ENCODE measurements at regions not wholly inside any gene's neighbourhood (a gene's known extent, or its start where the extent isn't known, plus 50 kb on each side); places are given as distances from the start of the nearest gene placed in this dataset.
"Not testable (repeated sequence)": the region's sequence is repeated elsewhere in the genome, so short reads cannot be mapped to it uniquely, and the experiment has no call there.

DNA sequence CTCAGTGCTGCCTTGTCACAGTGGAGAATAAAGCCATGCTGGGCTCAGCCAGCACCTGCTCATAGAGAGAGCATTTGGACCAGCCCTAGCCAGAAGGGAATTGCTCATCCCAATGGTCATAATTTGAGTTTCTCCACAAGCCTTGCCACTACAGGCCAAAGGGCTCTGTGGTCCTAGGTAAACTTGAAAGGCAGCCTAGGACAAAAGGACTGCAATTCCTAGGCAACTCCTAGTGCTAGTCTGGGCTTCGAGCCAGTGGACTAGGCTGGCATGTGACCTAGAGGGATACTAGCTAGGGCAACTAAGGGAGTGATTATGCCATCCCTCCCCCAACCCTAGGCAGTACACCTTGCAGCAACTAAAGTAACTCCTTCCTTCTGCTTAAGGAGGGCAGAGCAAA is 516.2 kb downstream of the BCKDHB start:
- DNase-seq, result no peak

DNA sequence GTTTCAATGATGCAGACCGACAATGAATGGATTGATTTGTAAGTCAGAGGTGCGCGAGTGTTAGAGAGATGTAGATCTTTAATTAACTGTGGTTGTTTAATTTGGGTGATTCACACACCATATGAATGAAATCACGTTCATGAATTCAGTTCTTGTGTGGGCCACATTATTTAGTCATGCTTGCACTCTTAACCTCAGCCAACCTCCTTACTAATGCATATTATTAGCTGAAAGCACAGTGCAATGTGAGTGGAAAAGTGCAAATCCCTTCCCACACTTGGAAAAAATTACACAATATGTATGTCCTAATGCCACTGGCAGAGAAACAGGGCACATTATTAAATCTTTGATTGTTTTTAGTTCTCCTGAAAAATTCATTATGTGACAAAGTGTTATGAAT is 512.5 kb downstream of the BCKDHB start:
- DNase-seq, result no peak

DNA sequence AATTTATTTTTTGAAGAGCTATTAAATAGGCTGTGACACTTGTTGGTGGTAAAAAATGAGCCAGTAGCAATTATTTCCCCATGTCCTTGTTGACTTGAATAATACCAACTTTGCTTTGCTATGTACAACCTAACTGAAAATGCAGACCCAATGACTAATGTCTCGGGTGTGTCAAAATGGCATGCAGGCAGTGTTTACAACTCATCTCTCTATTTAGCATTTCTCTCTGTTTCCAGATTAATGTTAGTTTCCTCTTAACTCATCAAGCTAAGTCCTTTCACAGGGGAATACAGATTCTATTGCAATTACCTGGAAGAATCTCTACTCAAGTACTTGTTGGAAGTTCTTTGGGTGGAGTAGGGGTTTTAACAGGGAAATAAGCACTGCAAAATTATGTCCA is 504.4 kb downstream of the BCKDHB start:
- DNase-seq, result peak; percentile 76

DNA sequence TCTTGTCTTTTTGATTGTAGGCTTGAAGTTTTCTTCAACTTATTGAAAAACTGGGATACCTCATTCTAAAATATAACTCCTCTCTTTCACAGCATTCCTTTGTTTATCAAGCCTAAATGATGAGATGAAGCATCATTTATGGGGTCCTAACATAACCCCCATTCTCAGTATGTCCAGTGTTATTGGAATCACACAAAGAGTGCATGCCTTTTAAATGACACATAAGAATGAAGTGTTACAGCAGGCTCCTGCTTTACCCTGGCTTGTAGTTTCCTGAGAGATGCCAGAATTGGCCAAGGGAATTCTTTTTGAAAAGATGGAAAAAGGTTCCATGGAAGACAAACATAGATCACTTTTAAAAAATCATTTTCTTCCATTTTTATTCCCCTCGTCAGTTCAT is 502.4 kb downstream of the BCKDHB start:
- DNase-seq, result peak; percentile 77

DNA sequence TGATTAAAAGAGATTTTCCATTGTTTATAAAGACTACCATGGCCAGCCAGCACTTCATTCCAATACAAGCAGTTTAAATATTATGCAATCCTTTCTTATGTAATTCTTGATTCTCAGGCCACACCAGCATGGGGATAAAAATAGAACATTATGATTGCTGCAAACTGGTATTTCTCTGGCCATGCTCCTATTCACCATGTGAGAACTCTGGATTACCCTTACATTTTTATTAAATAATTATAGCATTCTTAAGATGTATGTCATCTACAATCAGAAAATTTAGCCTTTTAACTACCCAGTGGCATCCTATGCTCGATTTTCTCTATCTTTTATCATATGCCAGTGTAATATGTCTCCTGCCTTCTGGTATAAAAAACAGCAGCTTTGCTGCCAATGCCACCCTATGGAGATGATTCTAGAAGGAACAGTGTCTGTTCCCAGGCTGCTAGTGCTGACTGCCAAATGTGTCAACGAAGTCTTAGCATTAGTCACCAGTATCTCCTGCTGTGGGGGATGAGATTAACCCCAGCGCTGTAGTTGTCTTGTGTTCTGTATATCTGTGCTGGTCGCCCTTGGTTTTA is 501.4 kb downstream of the BCKDHB start:
- peak; percentile 97 for DNase-seq

DNA sequence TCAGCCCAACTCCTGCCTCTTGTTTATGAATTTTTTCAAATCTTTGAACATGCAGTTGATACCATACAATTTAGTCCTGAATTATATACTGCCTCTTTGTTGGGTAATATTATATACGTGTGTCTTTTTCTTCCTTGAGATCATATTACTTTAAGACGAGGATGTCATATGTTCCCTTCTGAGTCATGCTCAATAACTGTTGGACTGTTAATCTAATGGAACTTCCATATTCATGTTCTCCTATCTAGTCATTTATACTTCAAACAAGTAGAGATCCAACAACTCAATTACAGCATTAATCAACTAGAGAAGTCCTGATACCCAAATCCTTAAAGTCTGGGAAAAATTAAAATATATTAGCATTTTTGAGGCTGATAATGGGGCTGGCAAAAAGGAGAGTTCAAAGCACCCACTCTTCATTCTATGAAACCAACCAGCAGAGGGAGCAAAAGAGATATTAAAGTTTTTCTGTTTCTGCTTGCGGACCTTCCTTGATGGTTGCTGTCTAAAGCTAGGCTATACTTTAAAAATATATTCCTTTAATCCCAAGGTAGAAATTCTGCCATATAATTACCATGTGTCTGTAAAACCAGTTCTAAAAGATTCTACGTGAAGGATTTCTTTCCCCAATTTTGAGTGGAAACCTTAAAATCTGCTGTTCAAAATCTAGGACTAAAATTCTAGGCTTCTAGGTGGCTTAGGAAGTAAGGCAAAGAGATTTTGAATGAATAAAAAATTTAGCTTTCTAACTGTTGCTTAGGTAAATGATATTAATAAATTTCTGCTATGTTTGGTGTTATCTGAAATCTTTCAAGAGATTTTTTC is 498.9 kb downstream of the BCKDHB start:
- DNase-seq, result peak; percentile 58

DNA sequence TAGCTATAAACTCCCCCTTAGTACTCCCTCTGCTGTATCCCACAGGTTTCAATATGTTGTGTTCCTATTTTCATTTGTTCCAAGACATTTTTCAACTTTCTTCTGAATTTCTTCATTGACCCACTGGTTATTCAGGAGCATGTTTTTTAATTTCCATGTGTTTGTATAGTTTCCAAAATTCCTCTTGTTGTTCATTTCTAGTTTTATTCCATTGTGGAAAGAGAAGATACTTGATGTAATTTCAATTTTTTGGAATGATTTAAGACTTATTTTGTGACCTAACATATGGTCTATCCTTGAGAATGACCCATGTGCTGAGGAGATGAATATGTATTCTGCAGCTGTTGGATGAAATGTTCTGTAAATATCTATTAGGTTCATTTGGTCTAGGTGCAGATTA is 497.2 kb downstream of the BCKDHB start:
- no peak for DNase-seq

DNA sequence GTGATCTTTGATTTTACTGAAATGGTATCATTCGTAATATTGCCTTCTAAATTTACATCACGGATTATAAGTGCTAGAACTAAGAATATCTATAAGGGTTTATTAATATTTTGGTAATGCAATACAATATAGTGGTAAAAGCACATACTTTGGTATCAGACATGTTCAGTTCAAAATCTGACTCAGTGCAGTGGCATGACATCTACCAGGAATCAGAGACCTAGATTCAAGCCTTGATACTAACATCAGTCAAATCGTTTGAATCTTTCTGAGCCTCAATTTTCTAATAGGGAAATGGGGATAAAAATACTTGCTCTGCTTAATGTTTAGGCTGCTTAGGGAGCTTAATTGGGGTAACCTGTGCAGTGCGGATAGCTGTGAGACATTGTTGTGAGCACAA is 488.0 kb downstream of the BCKDHB start:
- peak; percentile 48 for DNase-seq

DNA sequence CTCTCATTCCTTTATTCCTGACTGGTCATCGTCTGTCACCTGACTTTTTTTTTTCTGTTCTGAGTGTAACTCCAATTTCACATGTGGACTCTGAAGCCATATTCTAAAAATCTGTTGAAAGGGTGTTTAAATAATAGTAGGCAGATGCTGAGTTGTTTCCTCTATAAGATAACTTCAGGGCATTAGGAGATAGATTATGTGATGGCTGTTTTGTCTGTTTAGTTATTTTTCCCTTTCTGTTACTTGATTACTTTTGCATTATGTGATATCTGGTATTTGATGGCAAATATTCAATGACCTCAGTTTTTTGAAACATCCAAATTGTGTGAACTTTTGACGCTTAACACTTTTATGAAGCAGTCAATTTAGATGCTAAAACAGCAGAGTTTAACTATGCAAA is 486.0 kb downstream of the BCKDHB start:
- DNase-seq, result no peak

DNA sequence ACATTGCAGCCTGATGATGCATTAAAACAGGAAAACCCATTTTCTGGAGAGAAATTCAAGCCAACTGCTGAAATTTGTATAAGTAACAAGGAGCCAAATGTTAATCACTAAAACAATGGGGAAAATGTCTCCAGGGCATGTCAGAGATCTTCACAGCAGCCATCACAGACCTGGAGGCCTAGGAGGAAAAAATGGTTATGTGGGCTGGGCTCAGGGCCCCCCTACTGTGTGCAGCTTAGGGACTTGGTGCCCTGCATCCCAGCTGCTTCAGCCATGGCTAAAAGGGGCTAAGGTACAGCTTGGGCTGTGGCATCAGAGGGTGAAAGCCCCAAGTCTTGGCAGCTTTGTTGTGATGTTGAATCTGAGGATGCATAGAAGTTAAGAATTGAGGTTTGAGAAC is 479.8 kb downstream of the BCKDHB start:
- no peak for DNase-seq

DNA sequence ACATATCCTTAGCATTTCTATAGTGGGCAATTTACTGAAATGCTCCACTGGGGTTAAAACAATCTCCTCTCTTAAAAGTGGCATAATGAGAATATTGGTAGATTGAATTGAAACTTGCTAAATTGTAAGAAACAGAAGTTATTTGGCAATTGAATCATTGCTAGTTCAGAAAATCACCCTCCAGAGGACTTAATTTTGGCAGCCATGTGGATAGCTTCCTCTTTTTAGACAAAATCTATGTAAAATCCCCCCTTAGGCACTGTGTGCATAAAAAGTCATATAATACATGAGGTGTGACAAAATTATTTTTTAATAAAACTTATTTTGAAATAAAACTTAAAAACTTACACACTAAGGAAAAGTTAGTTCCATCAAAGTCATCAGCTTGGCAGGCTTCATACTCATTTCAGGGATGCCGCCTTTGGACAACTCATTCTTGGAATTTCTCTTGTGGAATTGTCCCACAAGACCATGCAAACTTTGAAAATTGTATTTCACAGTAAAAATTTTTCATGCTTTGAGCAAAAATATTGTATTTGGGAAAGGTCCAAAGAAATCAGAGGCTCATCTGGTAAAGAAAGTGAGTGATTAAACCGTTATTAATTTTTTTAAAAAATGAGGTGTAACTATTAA is 473.0 kb downstream of the BCKDHB start:
- DNase-seq, result peak; percentile 56

DNA sequence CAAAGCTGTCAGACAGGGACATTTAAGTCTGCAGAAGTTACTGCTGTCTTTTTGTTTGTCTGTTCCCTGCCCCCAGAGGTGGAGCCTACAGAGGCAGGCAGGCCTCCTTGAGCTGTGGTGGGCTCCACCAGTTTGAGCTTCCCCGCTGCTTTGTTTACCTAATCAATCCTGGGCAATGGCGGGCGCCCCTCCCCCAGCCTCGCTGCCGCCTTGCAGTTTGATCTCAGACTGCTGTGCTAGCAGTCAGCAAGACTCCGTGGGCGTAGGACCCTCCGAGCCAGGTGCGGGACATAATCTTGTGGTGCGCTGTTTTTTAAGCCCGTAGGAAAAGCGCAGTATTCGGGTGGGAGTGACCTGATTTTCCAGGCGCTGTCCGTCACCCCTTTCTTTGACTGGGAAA is 466.8 kb downstream of the BCKDHB start:
- not testable (repeated sequence) for DNase-seq

DNA sequence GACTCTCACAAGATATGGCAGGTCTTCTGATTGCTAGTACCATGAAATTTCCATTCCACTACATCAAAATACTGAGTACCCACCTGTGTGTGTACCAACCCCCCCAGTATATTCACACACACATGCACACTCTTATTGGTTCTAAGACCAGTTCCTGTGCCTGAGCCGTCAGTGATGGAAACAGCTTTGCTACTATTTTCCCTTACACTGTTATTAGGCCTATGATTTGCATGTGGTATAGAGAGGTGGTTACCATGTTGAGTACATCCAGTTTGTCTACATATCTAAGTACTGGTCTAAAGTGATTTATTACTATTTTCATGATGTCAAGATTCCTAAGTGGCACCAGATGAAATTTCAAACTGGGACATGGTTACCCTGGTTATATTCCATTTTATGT is 459.9 kb downstream of the BCKDHB start:
- no peak for DNase-seq

DNA sequence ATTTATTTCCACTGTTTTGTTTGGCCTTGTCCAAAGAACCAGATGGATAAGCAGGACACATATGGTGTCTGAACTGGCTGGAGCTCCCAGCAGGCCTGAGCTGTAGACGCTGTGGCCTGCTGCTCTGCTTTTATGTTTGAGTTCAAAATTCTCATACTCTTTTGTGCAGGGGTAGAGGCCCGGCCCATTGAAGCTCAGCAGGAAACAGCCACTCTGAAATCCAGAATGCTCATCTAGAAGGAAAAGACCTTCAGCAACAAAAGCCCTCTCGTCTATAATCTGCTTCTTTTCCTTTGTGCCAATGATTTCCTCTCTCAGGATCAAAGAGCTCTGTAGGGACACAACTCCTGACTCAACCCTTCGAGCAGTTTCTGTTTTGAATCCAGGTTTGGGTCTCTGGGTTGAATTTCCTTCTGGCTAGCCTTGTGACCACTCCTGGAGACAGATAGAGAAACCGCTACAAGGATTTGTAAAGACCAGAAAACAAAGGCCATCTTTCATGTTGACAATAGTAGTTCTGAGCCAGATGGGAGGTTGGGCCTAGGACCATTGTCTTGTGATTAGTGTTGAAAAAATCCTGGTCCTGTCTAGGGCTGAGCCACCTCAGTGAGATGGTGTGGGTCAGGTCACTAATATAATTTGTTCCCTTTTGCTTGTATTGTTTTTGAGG is 446.7 kb downstream of the BCKDHB start:
- no peak for DNase-seq

DNA sequence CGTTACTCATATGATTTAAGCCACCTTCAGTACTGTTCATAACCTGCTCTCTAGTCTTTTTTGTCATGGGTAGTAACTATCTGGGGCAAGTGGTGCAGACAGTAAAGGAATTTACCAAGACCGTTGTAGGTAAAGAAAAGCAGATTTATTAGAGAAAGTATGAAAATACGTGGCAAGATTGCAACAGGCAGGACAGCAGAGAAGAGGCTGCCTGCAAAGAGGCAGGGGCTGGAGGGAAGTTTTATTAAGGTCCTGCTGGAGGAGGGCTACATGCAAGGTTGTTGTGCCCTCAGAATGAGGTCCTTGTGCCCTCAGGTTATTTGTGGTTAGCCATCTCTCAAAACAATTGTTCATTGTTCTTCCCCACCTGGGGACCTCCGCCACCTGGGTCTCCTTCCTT is 444.3 kb downstream of the BCKDHB start:
- no peak for DNase-seq

DNA sequence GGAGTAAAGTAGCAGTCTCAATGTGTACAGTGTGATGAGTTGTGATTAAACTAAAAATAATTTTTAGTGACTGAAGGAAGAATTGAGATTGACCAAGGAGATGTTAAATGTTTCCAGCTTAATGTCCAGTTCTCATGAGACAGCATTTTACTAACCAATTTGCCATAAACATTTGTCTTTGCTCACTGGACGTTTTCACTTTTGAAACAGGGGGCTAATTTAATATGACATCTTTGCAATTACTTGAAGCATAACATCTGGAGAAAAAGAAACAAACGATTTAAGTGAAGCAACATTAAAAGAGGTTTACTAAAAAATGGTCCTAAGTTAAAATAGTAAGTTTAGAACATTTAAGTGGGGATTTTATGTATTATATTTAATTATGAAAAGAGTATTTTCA is 443.8 kb downstream of the BCKDHB start:
- no peak for DNase-seq

DNA sequence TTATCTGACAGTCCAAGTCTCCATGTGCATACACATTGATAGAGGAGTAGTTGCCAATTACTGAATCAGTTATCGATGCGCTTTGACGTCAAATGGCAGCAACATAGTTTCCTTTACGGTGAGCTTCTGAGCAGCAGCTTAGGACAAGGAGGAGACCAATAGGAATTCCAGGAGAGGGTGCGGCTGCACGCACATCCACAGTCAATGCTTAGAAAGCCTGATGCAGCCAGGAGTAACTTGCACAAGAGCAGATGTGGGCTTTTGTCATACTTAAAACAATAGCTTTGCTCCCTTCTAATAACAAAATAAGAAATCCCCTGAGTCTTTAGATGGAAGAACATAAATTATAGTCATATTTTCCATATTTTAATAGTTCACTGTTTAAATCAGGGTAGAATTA is 442.1 kb downstream of the BCKDHB start:
- peak; percentile 87 for DNase-seq

DNA sequence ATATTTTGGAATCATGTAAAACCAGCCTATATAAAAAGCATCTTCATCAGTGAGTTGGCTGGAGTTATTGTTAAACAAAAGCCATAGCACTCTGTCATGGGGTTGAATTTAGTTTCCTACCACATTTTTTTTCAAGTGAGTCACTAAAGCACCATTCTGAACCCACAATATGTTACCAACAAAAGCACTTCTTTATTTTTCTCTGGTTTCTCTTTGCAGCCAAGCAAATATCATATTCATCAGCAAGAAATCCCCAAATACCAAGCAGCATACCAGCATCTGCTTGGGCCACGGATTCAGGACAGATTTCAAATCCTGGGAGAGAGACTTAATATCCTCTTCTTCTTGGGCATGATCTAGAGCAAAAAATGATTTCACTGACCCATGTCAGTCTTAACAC is 441.4 kb downstream of the BCKDHB start:
- DNase-seq, result peak; percentile 96

DNA sequence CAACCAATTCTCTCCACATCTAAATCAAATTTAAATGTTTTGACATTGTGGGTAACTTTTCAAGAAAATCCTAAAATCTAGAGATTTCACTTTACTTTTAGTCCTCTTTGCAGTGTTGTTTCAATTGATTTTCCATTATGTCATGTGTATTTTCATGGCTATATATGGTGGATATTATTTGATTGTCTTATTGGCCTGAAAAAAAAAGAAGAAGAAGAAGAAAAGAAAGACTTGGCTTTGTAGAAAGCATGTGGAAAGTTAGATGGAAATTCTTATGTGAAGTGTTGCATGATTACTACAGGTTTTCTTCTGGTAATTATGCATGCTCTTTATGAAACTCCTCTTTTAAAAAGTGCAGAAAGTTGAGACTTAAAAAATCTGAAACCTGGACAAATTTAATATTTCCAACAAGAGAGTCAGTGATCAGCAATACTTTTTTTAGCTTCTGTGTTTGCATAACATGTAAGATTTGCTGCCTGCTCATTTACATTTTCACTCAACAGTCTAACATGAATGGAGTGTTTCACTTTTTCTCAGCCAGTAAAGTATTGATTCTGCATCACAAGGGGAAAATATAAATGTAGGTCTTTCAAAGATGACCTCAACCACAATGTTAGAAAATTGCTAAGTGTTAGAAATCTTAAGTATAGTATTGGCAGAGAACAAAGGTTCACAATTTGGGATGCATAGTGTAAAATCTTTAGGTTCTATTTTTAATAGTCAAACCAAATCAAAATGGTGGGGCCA is 438.7 kb downstream of the BCKDHB start:
- DNase-seq, result no peak

DNA sequence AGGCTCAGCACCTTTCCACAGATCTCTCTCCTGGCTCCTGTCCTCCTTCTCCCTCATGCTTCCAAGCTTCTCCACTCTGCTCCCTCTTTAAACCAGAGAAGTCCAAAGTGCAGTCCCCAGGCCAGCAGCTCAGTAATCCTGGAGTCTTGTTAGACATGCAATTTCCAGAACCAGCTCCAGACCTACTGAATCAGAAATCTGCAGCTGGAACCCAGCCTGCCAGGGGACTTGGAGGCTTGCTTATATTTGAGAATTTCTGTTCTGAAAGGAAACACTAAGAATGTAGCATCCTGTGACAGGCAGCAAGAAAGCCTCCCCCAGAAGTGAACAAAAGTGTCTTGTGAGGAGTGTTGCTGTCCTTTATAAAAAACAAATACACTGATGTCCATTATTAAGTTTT is 438.1 kb downstream of the BCKDHB start:
- no peak for DNase-seq

DNA sequence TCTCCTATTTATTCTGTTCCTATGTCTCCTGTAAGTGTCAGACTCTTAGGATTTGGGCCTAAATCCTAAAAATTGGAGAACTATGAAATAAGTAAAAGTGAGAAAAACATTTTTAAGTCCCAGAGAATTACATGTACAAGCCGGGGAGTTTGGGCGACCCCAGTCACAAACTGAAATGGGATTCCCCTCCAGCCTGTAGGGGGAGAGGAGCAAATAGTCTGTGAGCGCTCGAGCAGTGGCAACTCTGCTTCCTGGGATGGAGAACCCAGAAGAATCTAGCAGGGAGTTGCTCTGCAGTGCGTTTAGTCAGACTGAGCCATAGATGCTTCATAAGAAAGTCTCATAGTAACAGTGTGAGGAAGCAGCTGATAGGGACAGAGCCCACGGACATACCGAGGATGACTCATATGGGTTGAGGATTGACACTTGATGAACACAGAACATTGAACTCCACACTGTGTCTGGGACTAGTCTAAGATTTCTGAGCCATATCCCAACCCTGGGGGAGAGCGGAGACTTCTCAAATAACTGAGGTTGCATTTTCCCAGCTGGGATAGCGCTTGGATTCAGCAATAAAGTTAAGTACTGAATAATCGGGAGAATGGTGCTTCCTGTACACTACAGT is 437.2 kb downstream of the BCKDHB start:
- peak; percentile 85 for DNase-seq

DNA sequence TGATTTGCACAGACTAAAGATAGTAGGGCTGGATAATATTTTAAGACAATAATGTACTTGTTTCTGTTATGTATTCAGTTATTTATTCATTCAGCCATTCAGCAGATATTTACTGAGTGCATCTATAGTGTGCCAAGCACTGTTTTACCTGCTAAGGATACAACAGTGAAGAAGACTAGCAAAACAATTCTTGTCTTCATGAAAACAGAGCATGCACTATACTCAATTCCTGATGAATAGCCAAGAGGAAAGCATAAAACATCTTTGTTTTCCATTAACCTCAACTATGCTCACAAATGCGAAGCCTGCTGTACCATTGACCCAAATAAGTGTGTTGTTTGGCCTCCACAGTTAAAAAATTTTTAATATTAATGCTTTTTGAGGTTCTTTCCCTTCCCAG is 436.7 kb downstream of the BCKDHB start:
- no peak for DNase-seq

Measured in fibroblast of skin of back (primary cell).